ENCODE measurements at regions not wholly inside any gene's neighbourhood (a gene's known extent, or its start where the extent isn't known, plus 50 kb on each side); places are given as distances from the start of the nearest gene placed in this dataset.
A peak's percentile ranks its signal among the peaks of the same experiment; 100 is the strongest.
"Not testable (repeated sequence)": the region's sequence is repeated elsewhere in the genome, so short reads cannot be mapped to it uniquely, and the experiment has no call there.

DNA sequence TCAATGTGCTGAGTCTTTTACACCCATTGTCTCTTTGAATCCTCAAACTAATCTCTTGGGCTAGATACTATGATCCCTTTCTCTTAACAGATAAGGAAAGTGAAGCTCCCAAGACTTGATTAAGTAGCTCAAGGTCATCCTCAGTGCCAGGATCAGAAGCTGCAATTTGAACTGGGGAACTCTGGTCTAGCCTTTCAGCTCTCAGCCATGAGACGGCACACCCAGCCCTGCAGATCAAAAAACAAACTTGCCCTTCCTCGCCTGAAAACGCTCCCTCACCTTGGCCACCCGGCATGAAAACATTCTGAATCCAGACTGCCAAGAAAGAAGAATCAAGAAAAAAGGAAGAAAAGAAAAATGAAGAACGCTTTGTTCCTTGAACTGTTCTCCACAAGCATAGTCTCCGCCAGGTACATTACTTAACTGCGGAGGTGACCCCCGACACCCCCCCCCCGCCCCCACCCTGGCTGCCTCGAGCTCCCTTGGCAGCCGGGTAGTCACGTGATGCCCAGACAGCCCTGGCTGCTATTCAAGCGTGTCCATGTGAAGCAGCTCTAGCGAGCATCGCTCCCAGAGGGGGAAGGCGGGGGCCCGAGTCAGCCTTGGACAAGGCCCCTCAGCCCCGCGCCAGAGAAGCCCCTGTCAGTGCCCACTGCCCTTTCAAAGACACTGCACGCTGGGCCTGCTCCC lies 451.2 kb downstream of the MIAT start:
- 14 to 36% (median 31%) methylated on average over 18 to 20 of the region's 20 CpGs for WGBS, 3 donors
- Histone ChIP-seq H3K9me3 (ENCODE audit: control insufficient read depth in 2 of 2, insufficient read depth in 1 of 2, low read depth in 1 of 2, low read length in 1 of 2) (no peaks in the 10 kb centered on the region), H3K27ac (ENCODE audit: low read depth in 1 of 3, low read length in 2 of 3) (peak overlapping the region in 1 of 3 donors; percentile 6), H3K36me3 (ENCODE audit: control insufficient read depth in 3 of 3, insufficient read depth in 2 of 3, low read depth in 1 of 3, low read length in 3 of 3) (no peaks in the 10 kb centered on the region), H3K4me1 (ENCODE audit: control insufficient read depth in 3 of 3, insufficient read depth in 2 of 3, low read depth in 1 of 3, low read length in 2 of 3) (peaks cover 0 to 22% (median 12%) of the 10 kb centered on the region in 3 donors), H3K27me3 (ENCODE audit: control insufficient read depth in 3 of 3, insufficient read depth in 3 of 3, low read length in 3 of 3) (no peaks in the 10 kb centered on the region), H3K4me3 (ENCODE audit: low read depth in 1 of 3, low read length in 3 of 3) (no peak overlapping the region)
- FAIRE-seq (no peak), DNase-seq (peak; percentile 33 to 66)

DNA sequence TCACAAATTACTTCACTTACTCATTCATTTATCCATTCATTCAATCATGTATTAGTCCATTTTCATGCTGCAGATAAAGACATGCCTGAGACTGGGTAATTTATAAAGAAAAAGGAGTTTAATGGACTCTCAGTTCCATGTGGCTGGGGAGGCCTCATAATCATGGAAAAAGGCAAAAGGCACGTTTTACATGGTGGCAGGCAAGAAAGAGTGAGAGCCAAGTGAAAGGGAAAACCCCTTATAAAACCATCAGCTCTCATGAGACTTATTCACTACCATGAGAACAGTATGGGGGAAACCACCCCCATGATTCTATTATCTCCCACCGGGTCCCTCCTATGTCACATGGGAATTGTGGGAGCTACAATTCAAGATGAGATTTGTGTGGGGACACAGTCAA lies 452.0 kb downstream of the MIAT start:
- not testable (repeated sequence) for H3K9me3 ChIP-seq (ENCODE audit: control insufficient read depth in 2 of 2, insufficient read depth in 1 of 2, low read depth in 1 of 2, low read length in 1 of 2)
- 57 to 71% (median 61%) methylated on average over 2 of the region's 2 CpGs for WGBS, 3 donors

DNA sequence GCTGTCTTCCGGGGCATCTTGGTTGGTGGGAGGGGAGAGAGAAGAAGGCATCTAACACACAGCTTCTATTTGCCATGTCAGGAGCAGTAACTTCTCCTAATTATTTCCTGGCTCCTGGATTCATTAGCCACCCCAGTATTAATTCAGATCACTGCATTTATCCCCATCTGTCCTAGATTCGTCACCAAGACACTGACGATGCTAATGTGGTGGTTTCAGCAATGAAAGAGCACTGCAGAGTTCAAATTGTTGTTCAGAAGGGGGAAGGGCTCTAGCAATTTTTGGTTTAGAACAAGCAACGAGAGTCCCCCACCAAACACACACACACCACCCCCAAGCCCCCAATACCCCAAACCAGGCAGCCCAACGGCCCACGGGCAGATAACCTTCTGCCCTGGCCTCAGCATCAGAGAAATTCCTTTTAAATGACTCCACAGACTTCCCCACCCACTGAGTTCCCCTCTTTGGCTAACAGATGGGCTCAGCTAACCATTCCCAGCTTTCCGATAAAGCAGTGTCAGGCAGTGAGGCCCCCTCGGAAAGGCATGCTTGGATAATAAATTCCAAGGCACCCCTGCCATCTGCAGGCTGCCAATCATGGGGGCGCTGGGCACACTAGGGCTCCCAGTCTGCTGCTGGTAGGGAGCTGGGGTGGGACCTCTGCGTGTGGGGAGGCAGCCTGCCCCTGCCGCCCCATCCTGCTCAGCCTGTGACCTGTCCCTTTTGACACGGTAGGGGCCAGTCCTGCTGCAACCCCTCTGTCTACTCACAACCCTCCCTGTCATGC lies 453.5 kb downstream of the MIAT start:
- Histone ChIP-seq H3K27ac (ENCODE audit: low read depth in 1 of 3, low read length in 2 of 3) (no peak overlapping the region), H3K9me3 (ENCODE audit: control insufficient read depth in 2 of 2, insufficient read depth in 1 of 2, low read depth in 1 of 2, low read length in 1 of 2) (no peaks in the 10 kb centered on the region), H3K27me3 (ENCODE audit: control insufficient read depth in 3 of 3, insufficient read depth in 3 of 3, low read length in 3 of 3) (no peaks in the 10 kb centered on the region), H3K4me1 (ENCODE audit: control insufficient read depth in 3 of 3, insufficient read depth in 2 of 3, low read depth in 1 of 3, low read length in 2 of 3) (peaks cover 0 to 30% (median 15%) of the 10 kb centered on the region in 3 donors), H3K4me3 (ENCODE audit: low read depth in 1 of 3, low read length in 3 of 3) (no peak overlapping the region), H3K36me3 (ENCODE audit: control insufficient read depth in 3 of 3, insufficient read depth in 2 of 3, low read depth in 1 of 3, low read length in 3 of 3) (no peaks in the 10 kb centered on the region)
- DNase-seq (peak in 1 of 2 donors; percentile 32), FAIRE-seq (no peak)
- 52 to 60% (median 59%) methylated on average over 12 of the region's 12 CpGs for WGBS, 3 donors

More for the DNA sequence above, 452.0 kb downstream of the MIAT start:
- H3K27ac ChIP-seq (ENCODE audit: low read depth in 1 of 3, low read length in 2 of 3); H3K36me3 ChIP-seq (ENCODE audit: control insufficient read depth in 3 of 3, insufficient read depth in 2 of 3, low read depth in 1 of 3, low read length in 3 of 3); H3K27me3 ChIP-seq (ENCODE audit: control insufficient read depth in 3 of 3, insufficient read depth in 3 of 3, low read length in 3 of 3); FAIRE-seq; DNase-seq; H3K4me3 ChIP-seq (ENCODE audit: low read depth in 1 of 3, low read length in 3 of 3): not testable (repeated sequence)
- peaks cover 0 to 22% (median 12%) of the 10 kb centered on the region in 3 donors for H3K4me1 ChIP-seq (ENCODE audit: control insufficient read depth in 3 of 3, insufficient read depth in 2 of 3, low read depth in 1 of 3, low read length in 2 of 3)

DNA sequence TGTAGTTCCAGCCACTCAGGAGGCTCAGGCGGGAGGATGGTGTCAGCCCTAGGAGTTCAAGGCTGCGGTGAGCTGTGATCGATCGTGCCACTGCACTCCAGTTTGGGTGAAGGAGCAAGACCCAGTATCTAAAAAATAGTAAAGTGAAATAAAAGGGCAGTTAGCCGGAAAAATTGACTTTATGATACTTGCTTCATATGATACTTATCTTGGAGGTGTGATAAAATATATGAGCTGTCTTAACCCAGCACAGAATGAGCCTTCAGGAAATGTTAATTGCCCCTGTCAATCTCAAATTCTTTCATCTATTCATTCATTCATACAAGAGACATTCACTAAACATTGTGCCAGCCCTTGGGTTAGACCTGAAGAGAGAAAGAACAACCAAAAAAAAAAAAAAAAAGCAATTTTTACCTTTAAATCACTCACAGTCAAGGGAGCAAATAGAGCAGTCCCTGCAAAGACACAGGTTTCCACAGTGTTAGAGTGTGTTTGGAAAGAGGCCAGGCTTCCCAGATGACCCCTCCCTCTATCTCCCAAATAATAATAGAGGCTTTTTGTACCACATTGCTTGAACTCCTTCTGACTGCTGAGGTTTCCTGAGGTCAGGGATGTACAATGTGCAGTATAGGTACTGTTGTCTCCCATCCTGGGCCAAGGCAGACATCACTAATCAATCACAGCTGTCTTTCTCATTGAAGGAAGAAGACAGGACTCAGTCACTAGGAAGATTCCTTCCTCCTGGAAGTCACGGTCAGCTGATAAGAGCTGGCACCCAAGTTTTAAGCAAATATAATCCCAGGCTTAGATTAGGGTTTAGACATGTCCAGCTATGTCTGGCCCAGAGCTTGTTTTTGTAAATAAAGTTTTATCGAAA lies 454.6 kb downstream of the MIAT start:
- no peak for FAIRE-seq
- Histone ChIP-seq H3K36me3 (ENCODE audit: control insufficient read depth in 3 of 3, insufficient read depth in 2 of 3, low read depth in 1 of 3, low read length in 3 of 3) (no peaks in the 10 kb centered on the region), H3K9me3 (ENCODE audit: control insufficient read depth in 2 of 2, insufficient read depth in 1 of 2, low read depth in 1 of 2, low read length in 1 of 2) (no peaks in the 10 kb centered on the region), H3K27me3 (ENCODE audit: control insufficient read depth in 3 of 3, insufficient read depth in 3 of 3, low read length in 3 of 3) (no peaks in the 10 kb centered on the region), H3K4me1 (ENCODE audit: control insufficient read depth in 3 of 3, insufficient read depth in 2 of 3, low read depth in 1 of 3, low read length in 2 of 3) (peaks cover 2 to 34% (median 15%) of the 10 kb centered on the region in 3 donors), H3K4me3 (ENCODE audit: low read depth in 1 of 3, low read length in 3 of 3) (no peak overlapping the region), H3K27ac (ENCODE audit: low read depth in 1 of 3, low read length in 2 of 3) (no peak overlapping the region)
- DNase-seq = no peak
- WGBS, 3 donors = 55 to 80% (median 63%) methylated on average over 7 of the region's 7 CpGs

DNA sequence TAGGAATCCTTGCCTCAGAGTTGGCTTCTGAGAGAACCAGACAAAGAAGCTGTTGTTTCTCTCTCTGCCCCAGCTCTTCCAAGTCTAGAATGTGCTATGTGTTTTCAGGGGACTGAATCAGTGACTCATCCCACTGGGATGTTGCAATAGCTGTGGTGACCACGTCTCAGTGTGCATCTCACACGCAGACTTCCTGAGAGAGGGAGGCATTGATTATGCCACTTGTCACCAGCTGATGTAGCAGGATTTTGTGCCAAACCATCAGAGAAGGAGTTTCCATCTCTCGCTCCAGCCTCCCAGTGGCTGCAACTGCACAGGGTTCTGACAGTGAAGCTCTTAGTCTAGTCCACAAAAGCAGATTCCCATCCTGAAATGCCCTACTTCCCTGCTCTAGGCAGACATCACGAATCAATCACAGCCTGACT lies 455.8 kb downstream of the MIAT start:
- DNase-seq (peak; percentile 59 to 81), FAIRE-seq (no peak)
- WGBS, 3 donors = 36 to 44% (median 43%) methylated on average over 4 of the region's 4 CpGs
- H3K9me3 ChIP-seq (ENCODE audit: control insufficient read depth in 2 of 2, insufficient read depth in 1 of 2, low read depth in 1 of 2, low read length in 1 of 2) = no peaks in the 10 kb centered on the region
- peaks cover 2 to 29% (median 15%) of the 10 kb centered on the region in 3 donors for H3K4me1 ChIP-seq (ENCODE audit: control insufficient read depth in 3 of 3, insufficient read depth in 2 of 3, low read depth in 1 of 3, low read length in 2 of 3)
- no peaks in the 10 kb centered on the region for H3K36me3 ChIP-seq (ENCODE audit: control insufficient read depth in 3 of 3, insufficient read depth in 2 of 3, low read depth in 1 of 3, low read length in 3 of 3)
- peak overlapping the region in 1 of 3 donors; percentile 59 for H3K27ac ChIP-seq (ENCODE audit: low read depth in 1 of 3, low read length in 2 of 3)
- no peak overlapping the region for H3K4me3 ChIP-seq (ENCODE audit: low read depth in 1 of 3, low read length in 3 of 3)
- H3K27me3 ChIP-seq (ENCODE audit: control insufficient read depth in 3 of 3, insufficient read depth in 3 of 3, low read length in 3 of 3) = no peaks in the 10 kb centered on the region

DNA sequence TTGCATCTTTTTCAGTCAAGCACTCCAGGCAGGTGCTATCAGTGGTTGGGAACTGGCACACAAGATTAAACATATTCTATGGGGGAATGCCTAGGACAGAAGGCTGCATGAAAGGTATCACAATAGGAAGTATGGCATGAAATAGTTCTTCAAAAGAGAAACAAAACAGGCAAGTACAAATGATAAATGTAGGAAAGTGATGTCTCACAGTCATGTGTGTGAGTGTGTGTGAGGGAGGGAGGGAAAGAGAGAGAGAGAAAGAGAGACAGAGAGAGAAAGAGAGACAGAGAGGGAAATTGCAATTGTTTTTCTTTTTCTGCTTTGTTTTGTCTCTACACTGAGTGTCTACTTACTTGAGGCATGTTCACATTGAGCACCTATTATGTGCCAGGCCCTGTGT lies 456.3 kb downstream of the MIAT start:
- no peaks in the 10 kb centered on the region for H3K9me3 ChIP-seq (ENCODE audit: control insufficient read depth in 2 of 2, insufficient read depth in 1 of 2, low read depth in 1 of 2, low read length in 1 of 2)
- FAIRE-seq (no peak), DNase-seq (no peak)
- no peaks in the 10 kb centered on the region for H3K27me3 ChIP-seq (ENCODE audit: control insufficient read depth in 3 of 3, insufficient read depth in 3 of 3, low read length in 3 of 3)
- H3K36me3 ChIP-seq (ENCODE audit: control insufficient read depth in 3 of 3, insufficient read depth in 2 of 3, low read depth in 1 of 3, low read length in 3 of 3) = no peaks in the 10 kb centered on the region
- H3K4me1 ChIP-seq (ENCODE audit: control insufficient read depth in 3 of 3, insufficient read depth in 2 of 3, low read depth in 1 of 3, low read length in 2 of 3) = peaks cover 2 to 25% (median 11%) of the 10 kb centered on the region in 3 donors
- peak overlapping the region in 1 of 3 donors; percentile 13 for H3K27ac ChIP-seq (ENCODE audit: low read depth in 1 of 3, low read length in 2 of 3)
- H3K4me3 ChIP-seq (ENCODE audit: low read depth in 1 of 3, low read length in 3 of 3) = no peak overlapping the region

DNA sequence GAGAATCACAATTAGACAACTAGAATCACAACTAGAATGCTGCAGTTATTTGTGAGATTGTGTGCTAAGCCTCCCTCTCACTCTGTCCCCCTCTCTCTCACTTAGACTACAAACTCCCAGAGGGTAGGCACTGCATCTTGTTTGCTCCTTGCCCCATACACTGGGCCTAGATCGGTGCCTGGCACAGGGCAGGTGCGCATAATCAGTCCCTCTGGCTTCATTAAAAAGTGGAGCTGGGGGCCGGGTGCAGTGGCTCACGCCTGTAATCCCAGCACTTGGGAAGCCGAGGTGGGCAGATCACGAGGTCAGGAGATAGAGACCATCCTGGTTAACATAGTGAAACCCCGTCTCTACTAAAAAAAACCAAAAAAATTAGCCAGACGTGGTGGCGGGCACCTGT lies 456.8 kb downstream of the MIAT start:
- WGBS, 3 donors = 90 to 96% (median 94%) methylated on average over 8 to 9 of the region's 9 CpGs
- H3K36me3 ChIP-seq (ENCODE audit: control insufficient read depth in 3 of 3, insufficient read depth in 2 of 3, low read depth in 1 of 3, low read length in 3 of 3) = no peaks in the 10 kb centered on the region
- no peaks in the 10 kb centered on the region for H3K27me3 ChIP-seq (ENCODE audit: control insufficient read depth in 3 of 3, insufficient read depth in 3 of 3, low read length in 3 of 3)
- no peak overlapping the region for H3K27ac ChIP-seq (ENCODE audit: low read depth in 1 of 3, low read length in 2 of 3)
- no peaks in the 10 kb centered on the region for H3K9me3 ChIP-seq (ENCODE audit: control insufficient read depth in 2 of 2, insufficient read depth in 1 of 2, low read depth in 1 of 2, low read length in 1 of 2)
- peaks cover 2 to 25% (median 6%) of the 10 kb centered on the region in 3 donors for H3K4me1 ChIP-seq (ENCODE audit: control insufficient read depth in 3 of 3, insufficient read depth in 2 of 3, low read depth in 1 of 3, low read length in 2 of 3)
- DNase-seq (no peak), FAIRE-seq (no peak)
- H3K4me3 ChIP-seq (ENCODE audit: low read depth in 1 of 3, low read length in 3 of 3) = no peak overlapping the region

DNA sequence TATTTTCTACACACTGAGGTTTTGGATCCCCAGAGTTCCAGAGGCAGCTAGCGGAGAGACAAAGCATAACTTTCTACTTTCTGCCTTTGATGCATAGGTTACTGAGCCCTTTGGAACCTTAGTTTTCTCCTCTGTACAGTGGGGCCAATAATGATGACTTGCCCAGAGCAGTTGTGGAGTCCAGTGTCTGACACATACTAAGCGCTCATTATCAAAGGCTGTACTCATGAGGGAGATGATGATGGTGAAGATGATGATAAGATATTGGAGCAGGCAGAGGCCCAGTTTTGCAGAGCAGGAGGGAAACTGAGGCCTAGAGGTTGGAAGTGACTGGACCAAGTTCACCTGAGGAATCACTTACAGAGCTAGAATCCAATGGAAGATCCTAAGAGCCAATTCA lies 458.0 kb downstream of the MIAT start:
- DNase-seq = no peak
- Histone ChIP-seq H3K36me3 (ENCODE audit: control insufficient read depth in 3 of 3, insufficient read depth in 2 of 3, low read depth in 1 of 3, low read length in 3 of 3) (no peaks in the 10 kb centered on the region), H3K4me3 (ENCODE audit: low read depth in 1 of 3, low read length in 3 of 3) (no peak overlapping the region), H3K27ac (ENCODE audit: low read depth in 1 of 3, low read length in 2 of 3) (peak overlapping the region in 1 of 3 donors; percentile 42), H3K9me3 (ENCODE audit: control insufficient read depth in 2 of 2, insufficient read depth in 1 of 2, low read depth in 1 of 2, low read length in 1 of 2) (peaks cover 0 to 5% of the 10 kb centered on the region in 2 donors), H3K27me3 (ENCODE audit: control insufficient read depth in 3 of 3, insufficient read depth in 3 of 3, low read length in 3 of 3) (no peaks in the 10 kb centered on the region), H3K4me1 (ENCODE audit: control insufficient read depth in 3 of 3, insufficient read depth in 2 of 3, low read depth in 1 of 3, low read length in 2 of 3) (peaks cover 2 to 25% (median 6%) of the 10 kb centered on the region in 3 donors)
- 64 to 81% (median 81%) methylated on average over 2 of the region's 2 CpGs for WGBS, 3 donors
- FAIRE-seq = no peak
